Cardiac fibroblast (primary cell): ENCODE measurements at regions not wholly inside any gene's neighbourhood (a gene's known extent, or its start where the extent isn't known, plus 50 kb on each side); places are given as distances from the start of the nearest gene placed in this dataset.

ENCODE experiments used
- DNase-seq, 2 donors: peaks; one replicate each; pipeline versions ENCODE4 v3.0.0 to v3.0.0-alpha.2; 2010; ENCODE audit warnings: low read depth in 2 of 2
- H3K4me3 ChIP-seq, 2 donors: replicated peaks in 1 of 2; 1 replicate in 1 of 2; 2 replicates in 1 of 2; pipeline ENCODE4 v1.5.1; 2011; ENCODE audit warnings: low read depth in 2 of 2, low read length in 2 of 2, mild to moderate bottlenecking in 2 of 2, moderate library complexity in 1 of 2
- TF ChIP-seq, protein P1 (sequence below): IDR thresholded peaks from one replicate; pipeline ENCODE4 v1.5.1; 2011; ENCODE audit warnings: low read depth, mild to moderate bottlenecking, low read length, inconsistent platforms

DNA sequence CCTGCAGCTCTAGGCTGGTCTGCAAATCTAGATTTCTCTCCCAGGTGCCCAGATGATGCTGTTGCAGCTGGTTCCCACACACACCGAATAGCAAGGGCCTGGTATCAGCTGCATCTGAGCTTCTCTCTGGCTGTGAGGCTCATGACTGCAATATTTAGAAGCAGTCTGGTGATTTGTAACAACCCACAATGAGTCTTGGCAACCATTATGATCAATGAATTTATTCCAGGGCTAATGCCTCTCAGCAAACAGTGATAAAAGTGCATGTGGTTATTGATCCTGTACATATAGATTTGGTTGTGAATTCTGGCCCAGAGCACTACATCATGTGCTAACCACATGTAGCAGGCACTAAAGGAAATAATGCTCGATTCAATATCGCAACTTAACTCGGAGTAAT lies 114.3 kb downstream of the ASCL4 start:
- no peak for DNase-seq
- TF ChIP-seq, protein P1, sequence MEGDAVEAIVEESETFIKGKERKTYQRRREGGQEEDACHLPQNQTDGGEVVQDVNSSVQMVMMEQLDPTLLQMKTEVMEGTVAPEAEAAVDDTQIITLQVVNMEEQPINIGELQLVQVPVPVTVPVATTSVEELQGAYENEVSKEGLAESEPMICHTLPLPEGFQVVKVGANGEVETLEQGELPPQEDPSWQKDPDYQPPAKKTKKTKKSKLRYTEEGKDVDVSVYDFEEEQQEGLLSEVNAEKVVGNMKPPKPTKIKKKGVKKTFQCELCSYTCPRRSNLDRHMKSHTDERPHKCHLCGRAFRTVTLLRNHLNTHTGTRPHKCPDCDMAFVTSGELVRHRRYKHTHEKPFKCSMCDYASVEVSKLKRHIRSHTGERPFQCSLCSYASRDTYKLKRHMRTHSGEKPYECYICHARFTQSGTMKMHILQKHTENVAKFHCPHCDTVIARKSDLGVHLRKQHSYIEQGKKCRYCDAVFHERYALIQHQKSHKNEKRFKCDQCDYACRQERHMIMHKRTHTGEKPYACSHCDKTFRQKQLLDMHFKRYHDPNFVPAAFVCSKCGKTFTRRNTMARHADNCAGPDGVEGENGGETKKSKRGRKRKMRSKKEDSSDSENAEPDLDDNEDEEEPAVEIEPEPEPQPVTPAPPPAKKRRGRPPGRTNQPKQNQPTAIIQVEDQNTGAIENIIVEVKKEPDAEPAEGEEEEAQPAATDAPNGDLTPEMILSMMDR: no peak
- H3K4me3 ChIP-seq: no peak overlapping the region

DNA sequence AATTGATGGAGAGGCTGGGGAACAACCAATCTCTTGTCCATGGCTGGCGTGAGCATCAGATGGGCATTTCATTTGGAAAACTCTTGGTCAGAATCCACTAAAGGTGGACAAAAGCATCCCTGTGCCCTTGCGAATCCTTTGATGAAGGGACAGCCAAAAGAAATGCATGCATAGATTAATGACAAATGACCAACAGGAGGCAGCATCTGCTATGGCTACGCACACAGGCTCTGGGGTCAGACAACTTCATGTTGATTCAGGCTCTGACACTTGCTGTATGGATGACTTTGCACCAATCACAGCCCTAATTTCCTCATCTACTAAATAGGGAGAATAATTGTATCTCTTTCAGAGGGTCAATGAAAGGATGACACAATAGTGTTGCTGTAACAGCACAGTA lies 117.5 kb downstream of the ASCL4 start:
- DNase-seq: peak; percentile 11 to 12
- no peak overlapping the region for H3K4me3 ChIP-seq
- TF ChIP-seq, protein P1: peak; percentile 32

DNA sequence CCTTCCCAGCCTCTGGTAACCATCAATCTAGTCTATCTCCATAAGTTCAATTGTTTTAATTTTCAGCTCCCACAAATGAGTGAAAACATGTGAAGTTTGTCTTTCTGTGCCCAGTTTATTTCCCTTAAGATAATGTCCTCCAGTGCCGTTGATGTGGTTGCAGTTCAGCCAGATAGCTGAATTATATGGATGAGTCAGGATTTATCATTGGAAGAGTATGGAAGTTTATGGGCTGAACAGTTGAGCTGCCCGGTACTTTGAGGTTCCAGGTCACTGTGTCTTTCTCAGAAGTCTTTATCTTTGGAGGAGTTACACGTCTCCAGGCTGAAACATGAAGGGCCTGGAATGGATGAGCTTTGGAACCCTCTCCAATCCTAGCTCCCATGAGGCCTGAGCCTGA lies 120.1 kb downstream of the ASCL4 start:
- no peak overlapping the region for H3K4me3 ChIP-seq
- TF ChIP-seq, protein P1: no peak
- no peak for DNase-seq

DNA sequence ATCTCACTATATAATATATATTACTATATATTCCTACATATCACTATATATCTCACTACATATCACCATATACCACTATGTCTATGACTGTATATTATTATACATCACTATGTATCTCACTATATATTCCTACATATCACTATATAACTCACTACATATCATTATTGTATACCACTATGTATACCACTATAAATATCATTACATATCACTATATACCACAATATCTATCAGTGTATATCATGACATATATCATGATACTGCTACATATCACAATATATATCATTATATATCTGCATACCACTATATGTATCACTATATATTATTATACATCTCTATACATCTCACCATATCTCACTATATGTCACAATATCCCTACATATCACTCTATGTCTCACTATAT lies 121.5 kb downstream of the ASCL4 start:
- DNase-seq: no peak
- no peak overlapping the region for H3K4me3 ChIP-seq
- TF ChIP-seq, protein P1: no peak

DNA sequence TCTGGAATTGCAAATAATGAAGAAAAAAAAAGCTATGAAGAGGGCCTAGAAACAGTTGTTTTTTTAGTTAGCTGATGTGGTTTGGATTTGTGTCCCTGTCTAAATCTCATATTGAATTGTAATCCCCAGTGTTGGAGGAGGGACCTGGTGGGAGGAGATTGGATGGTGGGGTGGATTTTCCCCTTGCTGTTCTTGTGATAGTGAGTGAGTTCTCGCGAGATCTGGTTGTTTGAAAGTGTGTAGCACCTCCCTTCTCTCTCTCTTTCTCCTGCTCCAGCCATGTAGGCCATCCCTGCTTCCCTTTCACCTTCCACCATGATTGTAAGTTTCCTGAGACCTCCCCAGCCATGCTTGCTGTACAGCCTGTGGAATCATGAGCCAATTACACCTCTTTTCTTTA lies 126.1 kb downstream of the ASCL4 start:
- TF ChIP-seq, protein P1: no peak
- no peak overlapping the region for H3K4me3 ChIP-seq
- DNase-seq: no peak

DNA sequence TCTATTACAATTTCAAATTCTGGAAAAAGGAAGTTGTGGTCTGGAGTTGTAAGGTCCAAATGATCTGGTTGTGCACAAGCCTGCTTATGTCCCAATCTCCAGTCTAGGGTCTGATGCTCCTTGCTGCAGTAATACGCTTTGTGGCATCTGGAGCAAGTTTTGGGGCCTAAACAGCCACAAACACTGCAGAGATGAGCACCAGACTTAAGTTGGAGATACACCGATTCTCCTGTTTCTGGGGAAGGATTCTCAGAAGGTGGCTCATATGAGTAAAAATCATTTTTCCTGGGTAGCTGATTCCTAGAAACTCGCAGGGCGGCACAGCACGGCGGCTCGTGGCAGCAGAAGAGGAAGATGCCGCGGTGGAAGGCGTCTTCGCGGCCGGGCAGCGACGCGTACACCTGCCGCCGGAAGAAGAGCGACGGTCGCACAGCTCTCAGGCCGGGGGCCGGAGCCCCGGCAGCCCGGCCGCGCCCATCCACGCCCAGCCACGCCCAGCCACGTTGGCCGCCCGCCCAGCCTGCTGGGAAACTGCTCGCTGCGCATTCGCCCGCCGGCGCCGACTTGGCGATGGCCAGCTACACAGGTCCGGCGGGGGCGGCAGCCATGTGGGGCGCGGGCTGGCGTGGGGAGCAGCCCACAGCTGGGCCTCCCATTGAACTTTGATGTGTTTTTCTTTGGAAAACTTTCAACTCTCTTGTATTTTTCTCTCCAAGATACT lies 129.0 kb downstream of the ASCL4 start:
- TF ChIP-seq, protein P1: no peak
- peak in 1 of 2 donors; percentile 3 for DNase-seq
- H3K4me3 ChIP-seq: no peak overlapping the region

DNA sequence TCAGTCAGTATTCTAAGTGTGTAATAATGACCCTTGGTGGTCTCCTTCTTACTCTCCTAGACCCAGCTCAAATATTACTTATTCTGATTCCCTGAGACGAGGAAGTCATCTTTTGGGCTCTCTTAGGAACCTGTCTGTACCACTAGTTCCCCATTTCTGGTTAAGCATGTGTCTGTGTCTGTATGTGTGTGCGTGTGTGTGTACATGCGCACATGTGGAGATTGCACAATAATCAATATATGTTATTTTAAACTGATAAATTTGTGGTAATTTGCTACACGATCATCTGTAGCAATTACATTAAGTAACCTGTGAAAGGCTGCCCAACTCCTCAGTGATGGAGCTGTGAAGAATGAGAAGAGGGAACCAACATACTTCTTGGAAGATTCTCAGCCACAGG lies 132.2 kb downstream of the ASCL4 start:
- no peak overlapping the region for H3K4me3 ChIP-seq
- TF ChIP-seq, protein P1: no peak
- no peak for DNase-seq
